NCI-H1092 (cell line): ENCODE measurements at regions not wholly inside any gene's neighbourhood (a gene's known extent, or its start where the extent isn't known, plus 50 kb on each side); places are given as distances from the start of the nearest gene placed in this dataset.

Source experiments
- DNase-seq: peaks from one replicate; lab custom pipeline; 2025; lab: John Stamatoyannopoulos, UW

- no peak for DNase-seq
These were observed 466.5 kb downstream of the MIAT start for GRCh38 chr22:27123880-27124279.

GRCh38 chr22:27124351-27124966 lies 467.1 kb downstream of the MIAT start:
- no peak for DNase-seq

- DNase-seq = no peak
These were observed 468.2 kb downstream of the MIAT start for GRCh38 chr22:27125539-27125938.

- no peak for DNase-seq
These were observed 470.5 kb downstream of the MIAT start for GRCh38 chr22:27127911-27128310.

GRCh38 chr22:27128461-27129085 lies 471.2 kb downstream of the MIAT start:
- no peak for DNase-seq

GRCh38 chr22:27129266-27129665 lies 471.9 kb downstream of the MIAT start:
- DNase-seq = no peak

- no peak for DNase-seq
These were observed 473.5 kb downstream of the MIAT start for GRCh38 chr22:27130906-27131305.

GRCh38 chr22:27131346-27131745 lies 474.0 kb downstream of the MIAT start:
- DNase-seq = no peak

GRCh38 chr22:27132400-27132799 lies 475.0 kb downstream of the MIAT start:
- DNase-seq = no peak

- DNase-seq = no peak
These were observed 475.6 kb downstream of the MIAT start for GRCh38 chr22:27133019-27133431.

- DNase-seq = no peak
These were observed 476.4 kb downstream of the MIAT start for GRCh38 chr22:27133681-27134314.

- DNase-seq = no peak
These were observed 476.9 kb downstream of the MIAT start for GRCh38 chr22:27134315-27134701.

GRCh38 chr22:27135031-27135981 lies 477.9 kb downstream of the MIAT start:
- DNase-seq = no peak

GRCh38 chr22:27136596-27136995 lies 479.2 kb downstream of the MIAT start:
- no peak for DNase-seq

GRCh38 chr22:27137871-27138337 lies 480.5 kb downstream of the MIAT start:
- no peak for DNase-seq

- no peak for DNase-seq
These were observed 481.1 kb downstream of the MIAT start for GRCh38 chr22:27138471-27138870.

GRCh38 chr22:27139935-27140511 lies 482.6 kb downstream of the MIAT start:
- DNase-seq = peak; percentile 36

- no peak for DNase-seq
These were observed 484.9 kb downstream of the MIAT start for GRCh38 chr22:27142286-27142685.

- no peak for DNase-seq
These were observed 486.9 kb downstream of the MIAT start for GRCh38 chr22:27144321-27144720.

- no peak for DNase-seq
These were observed 489.7 kb downstream of the MIAT start for GRCh38 chr22:27146866-27147633.

- no peak for DNase-seq
These were observed 490.7 kb downstream of the MIAT start for GRCh38 chr22:27148055-27148454.
